SK-N-MC (cell line): ENCODE measurements at regions not wholly inside any gene's neighbourhood (a gene's known extent, or its start where the extent isn't known, plus 50 kb on each side); places are given as distances from the start of the nearest gene placed in this dataset.

ENCODE experiments used
- DNase-seq: peaks from one replicate; pipeline ENCODE4 v3.0.0-alpha.2; 2011; ENCODE audit warnings: low read depth, low spot score
- H3K27ac ChIP-seq: fragments of 200-600 bp; sonication (generic); 2 replicates; pipeline ENCODE4 v1.5.1; 2016; ENCODE audit warnings: mixed run types
- H3K36me3 ChIP-seq: fragments of 200-600 bp; sonication (generic); 2 replicates; pipeline ENCODE4 v1.6.1; 2017; ENCODE audit warnings: antibody characterized with exemption, low read length, mixed read lengths; ENCODE audit not compliant: insufficient read depth
- H3K4me3 ChIP-seq: fragments of 200-600 bp; sonication (generic); 2 replicates; pipeline ENCODE4 v1.5.1; 2016
- H3K9ac ChIP-seq: fragments of 200-600 bp; sonication (generic); 2 replicates; pipeline ENCODE4 v1.8.0; 2017; ENCODE audit warnings: mixed run types, mixed read lengths; ENCODE audit not compliant: insufficient read length
- H3K9me3 ChIP-seq: fragments of 200-600 bp; sonication (generic); 2 replicates; pipeline ENCODE4 v1.6.1; 2017; ENCODE audit warnings: low read depth, mild to moderate bottlenecking, antibody characterized with exemption, low read length, moderate library complexity, mixed read lengths
- EZH2 ChIP-seq: fragments of 200-600 bp; sonication (generic); IDR thresholded peaks from one replicate; pipeline ENCODE4 v1.6.1; 2017; ENCODE audit warnings: antibody characterized with exemption
- FOXP2 ChIP-seq: optimal IDR thresholded peaks from 2 replicates; pipeline ENCODE3; 2011; ENCODE audit warnings: mild to moderate bottlenecking, moderate library complexity; ENCODE audit not compliant: insufficient read depth; ENCODE audit errors: extremely low read length, control extremely low read depth
- POLR2AphosphoS5 ChIP-seq: IDR thresholded peaks from 2 replicates; pipeline ENCODE4 v1.6.1; 2012; ENCODE audit warnings: mild to moderate bottlenecking, low read depth, low read length, borderline replicate concordance

- TF ChIP-seq POLR2AphosphoS5 (no peak), EZH2 (no peak)
- no peak for DNase-seq
- Histone ChIP-seq H3K9ac (no peak overlapping the region), H3K4me3 (no peak overlapping the region), H3K9me3 (no peaks in the 10 kb centered on the region), H3K36me3 (no peaks in the 10 kb centered on the region), H3K27ac (no peak overlapping the region)
Measured at GRCh38 chr4:187304133-187304532, 580.5 kb upstream of the FAT1 start.

GRCh38 chr4:187307131-187307530 lies 583.5 kb upstream of the FAT1 start:
- DNase-seq = no peak
- TF ChIP-seq FOXP2 (no peak), EZH2 (no peak), POLR2AphosphoS5 (no peak)
- Histone ChIP-seq H3K36me3 (no peaks in the 10 kb centered on the region), H3K4me3 (no peak overlapping the region), H3K9ac (no peak overlapping the region), H3K9me3 (no peaks in the 10 kb centered on the region), H3K27ac (no peak overlapping the region)

- H3K27ac ChIP-seq = no peak overlapping the region
- TF ChIP-seq EZH2 = no peak
- no peak for TF ChIP-seq FOXP2
- no peak for TF ChIP-seq POLR2AphosphoS5
- DNase-seq = no peak
Measured at GRCh38 chr4:187309456-187309855, 585.8 kb upstream of the FAT1 start.

GRCh38 chr4:187312299-187312698 lies 588.6 kb upstream of the FAT1 start:
- no peak for DNase-seq
- no peak overlapping the region for H3K27ac ChIP-seq
- no peak overlapping the region for H3K4me3 ChIP-seq
- H3K9ac ChIP-seq = no peak overlapping the region
- no peak for TF ChIP-seq POLR2AphosphoS5
- no peak for TF ChIP-seq EZH2
- TF ChIP-seq FOXP2 = no peak
- H3K9me3 ChIP-seq = no peaks in the 10 kb centered on the region
- no peaks in the 10 kb centered on the region for H3K36me3 ChIP-seq

More at GRCh38 chr4:187309456-187309855, 585.8 kb upstream of the FAT1 start:
- no peaks in the 10 kb centered on the region for H3K9me3 ChIP-seq
- no peaks in the 10 kb centered on the region for H3K36me3 ChIP-seq
- no peak overlapping the region for H3K9ac ChIP-seq
- H3K4me3 ChIP-seq = no peak overlapping the region

- no peak for TF ChIP-seq POLR2AphosphoS5
- TF ChIP-seq FOXP2 = no peak
- no peak for TF ChIP-seq EZH2
Measured at GRCh38 chr4:187317799-187318198, 594.1 kb upstream of the FAT1 start.

GRCh38 chr4:187321711-187322110 lies 598.1 kb upstream of the FAT1 start:
- no peak overlapping the region for H3K9ac ChIP-seq
- H3K36me3 ChIP-seq = no peaks in the 10 kb centered on the region
- H3K4me3 ChIP-seq = no peak overlapping the region
- TF ChIP-seq EZH2 = no peak
- no peak for TF ChIP-seq FOXP2
- TF ChIP-seq POLR2AphosphoS5 = no peak
- H3K9me3 ChIP-seq = no peaks in the 10 kb centered on the region
- no peak overlapping the region for H3K27ac ChIP-seq
- no peak for DNase-seq

More at GRCh38 chr4:187317799-187318198, 594.1 kb upstream of the FAT1 start:
- Histone ChIP-seq H3K9ac (no peak overlapping the region), H3K4me3 (no peak overlapping the region), H3K36me3 (no peaks in the 10 kb centered on the region), H3K9me3 (no peaks in the 10 kb centered on the region), H3K27ac (no peak overlapping the region)
- no peak for DNase-seq

GRCh38 chr4:187332141-187332540 lies 608.5 kb upstream of the FAT1 start:
- H3K36me3 ChIP-seq = no peaks in the 10 kb centered on the region
- no peak overlapping the region for H3K9ac ChIP-seq
- no peak overlapping the region for H3K27ac ChIP-seq
- no peak for TF ChIP-seq POLR2AphosphoS5
- TF ChIP-seq FOXP2 = no peak
- no peak for TF ChIP-seq EZH2
- DNase-seq = no peak
- H3K4me3 ChIP-seq = no peak overlapping the region
- H3K9me3 ChIP-seq = no peaks in the 10 kb centered on the region

GRCh38 chr4:187333151-187333550 lies 609.5 kb upstream of the FAT1 start:
- Histone ChIP-seq H3K36me3 (no peaks in the 10 kb centered on the region), H3K4me3 (no peak overlapping the region), H3K9ac (no peak overlapping the region), H3K9me3 (no peaks in the 10 kb centered on the region), H3K27ac (no peak overlapping the region)
- TF ChIP-seq POLR2AphosphoS5 (no peak), EZH2 (no peak), FOXP2 (no peak)
- no peak for DNase-seq

- no peak overlapping the region for H3K4me3 ChIP-seq
- H3K9ac ChIP-seq = no peak overlapping the region
- TF ChIP-seq POLR2AphosphoS5 (no peak), EZH2 (no peak), FOXP2 (no peak)
- no peaks in the 10 kb centered on the region for H3K9me3 ChIP-seq
- DNase-seq = no peak
- H3K36me3 ChIP-seq = no peaks in the 10 kb centered on the region
- H3K27ac ChIP-seq = no peak overlapping the region
Measured at GRCh38 chr4:187335339-187335738, 611.7 kb upstream of the FAT1 start.
